Parathyroid adenoma (tissue), 2 donors: ENCODE measurements at regions not wholly inside any gene's neighbourhood (a gene's known extent, or its start where the extent isn't known, plus 50 kb on each side); places are given as distances from the start of the nearest gene placed in this dataset.
A peak's percentile ranks its signal among the peaks of the same experiment; 100 is the strongest.

Source experiments
- H2AFZ ChIP-seq: fragments of 300-600 bp; sonication (generic); one replicate; pipeline ENCODE4 v1.7.0; 2017; ENCODE audit warnings: antibody characterized with exemption, mild to moderate bottlenecking
- H3K27ac ChIP-seq: fragments of 300-600 bp; sonication (generic); one replicate; pipeline ENCODE4 v1.7.0; 2017
- H3K27me3 ChIP-seq: fragments of 300-600 bp; sonication (generic); one replicate; pipeline ENCODE4 v1.7.0; 2017; ENCODE audit warnings: low read length; ENCODE audit not compliant: control insufficient read depth, insufficient read depth
- H3K36me3 ChIP-seq: fragments of 300-600 bp; sonication (generic); one replicate; pipeline ENCODE4 v1.7.0; 2017; ENCODE audit warnings: low read length; ENCODE audit not compliant: control insufficient read depth, insufficient read depth
- H3K4me1 ChIP-seq: fragments of 300-600 bp; sonication (generic); one replicate; pipeline ENCODE4 v1.7.0; 2017; ENCODE audit warnings: control low read depth
- H3K4me2 ChIP-seq: fragments of 300-600 bp; sonication (generic); one replicate; pipeline ENCODE4 v1.7.0; 2017; ENCODE audit warnings: low read length
- H3K4me3 ChIP-seq: fragments of 300-600 bp; sonication (generic); one replicate; pipeline ENCODE4 v1.7.0; 2017; ENCODE audit warnings: low read depth, low read length
- H3K79me2 ChIP-seq: fragments of 300-600 bp; sonication (generic); one replicate; pipeline ENCODE4 v1.7.0; 2017; ENCODE audit warnings: control low read depth
- H3K9ac ChIP-seq: fragments of 300-600 bp; sonication (generic); one replicate; pipeline ENCODE4 v1.7.0; 2017; ENCODE audit warnings: mild to moderate bottlenecking
- H3K9me3 ChIP-seq: fragments of 300-600 bp; sonication (generic); one replicate; pipeline ENCODE4 v1.7.0; 2017; ENCODE audit warnings: low read length; ENCODE audit not compliant: control insufficient read depth
- TF ChIP-seq, protein P1 (sequence below): fragments of 300-600 bp; sonication (generic); IDR thresholded peaks from one replicate; pipeline ENCODE4 v1.7.0; 2017; ENCODE audit warnings: antibody characterized with exemption, mild to moderate bottlenecking
- donor health status: primary hyperparathyroidism.

DNA sequence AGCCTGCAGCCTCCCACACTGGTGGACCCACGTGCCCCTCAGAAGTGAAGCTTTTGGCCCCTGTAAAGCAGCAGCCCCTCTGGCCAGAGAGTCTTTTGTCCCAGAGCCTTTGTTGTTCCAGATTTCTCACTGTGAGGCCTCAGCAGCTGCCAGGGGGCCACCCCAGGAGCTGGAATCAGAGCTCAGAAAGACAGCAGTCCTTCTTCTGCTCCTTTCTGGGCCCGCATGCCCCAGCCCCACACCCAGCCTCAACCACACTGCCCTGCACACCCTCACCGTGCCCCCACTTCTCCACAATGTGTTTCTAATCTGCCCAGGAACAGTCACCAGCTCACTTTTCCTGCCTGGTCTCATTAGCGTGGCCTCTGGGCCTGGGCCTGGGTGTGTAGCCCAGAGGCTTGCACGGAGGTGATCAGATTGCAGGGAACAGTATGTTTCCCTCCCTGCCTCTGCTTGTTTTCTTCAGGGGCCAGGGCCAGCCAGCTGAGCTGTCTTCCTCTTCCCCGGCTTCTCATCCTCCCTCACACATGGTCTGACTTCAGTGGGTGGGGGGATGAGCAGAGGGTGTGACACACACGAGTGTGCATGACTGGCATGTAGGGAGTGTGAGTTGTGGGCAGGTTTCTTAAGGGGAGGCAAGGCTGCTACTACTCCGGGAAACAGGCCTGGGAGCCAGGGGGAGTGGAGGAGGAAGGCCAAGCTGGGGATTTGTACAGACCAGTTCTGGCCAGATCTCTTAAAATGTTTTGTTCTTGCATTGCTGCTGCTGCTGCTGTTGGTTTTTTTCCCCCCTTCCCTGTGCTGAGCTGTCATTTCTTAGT, 82.5 kb upstream of the ZNF648 start:
- peak overlapping the region; percentile 62 for H3K27ac ChIP-seq
- no peaks in the 10 kb centered on the region for H3K27me3 ChIP-seq
- no peaks in the 10 kb centered on the region for H3K79me2 ChIP-seq
- H3K9me3 ChIP-seq, result no peaks in the 10 kb centered on the region
- TF ChIP-seq, protein P1, sequence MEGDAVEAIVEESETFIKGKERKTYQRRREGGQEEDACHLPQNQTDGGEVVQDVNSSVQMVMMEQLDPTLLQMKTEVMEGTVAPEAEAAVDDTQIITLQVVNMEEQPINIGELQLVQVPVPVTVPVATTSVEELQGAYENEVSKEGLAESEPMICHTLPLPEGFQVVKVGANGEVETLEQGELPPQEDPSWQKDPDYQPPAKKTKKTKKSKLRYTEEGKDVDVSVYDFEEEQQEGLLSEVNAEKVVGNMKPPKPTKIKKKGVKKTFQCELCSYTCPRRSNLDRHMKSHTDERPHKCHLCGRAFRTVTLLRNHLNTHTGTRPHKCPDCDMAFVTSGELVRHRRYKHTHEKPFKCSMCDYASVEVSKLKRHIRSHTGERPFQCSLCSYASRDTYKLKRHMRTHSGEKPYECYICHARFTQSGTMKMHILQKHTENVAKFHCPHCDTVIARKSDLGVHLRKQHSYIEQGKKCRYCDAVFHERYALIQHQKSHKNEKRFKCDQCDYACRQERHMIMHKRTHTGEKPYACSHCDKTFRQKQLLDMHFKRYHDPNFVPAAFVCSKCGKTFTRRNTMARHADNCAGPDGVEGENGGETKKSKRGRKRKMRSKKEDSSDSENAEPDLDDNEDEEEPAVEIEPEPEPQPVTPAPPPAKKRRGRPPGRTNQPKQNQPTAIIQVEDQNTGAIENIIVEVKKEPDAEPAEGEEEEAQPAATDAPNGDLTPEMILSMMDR, result no peak
- no peak overlapping the region for H3K9ac ChIP-seq
- peaks cover 6% of the 10 kb centered on the region for H3K4me1 ChIP-seq
- H3K4me2 ChIP-seq, result no peak overlapping the region
- peak overlapping the region; percentile 84 for H2AFZ ChIP-seq
- no peaks in the 10 kb centered on the region for H3K36me3 ChIP-seq
- no peak overlapping the region for H3K4me3 ChIP-seq

DNA sequence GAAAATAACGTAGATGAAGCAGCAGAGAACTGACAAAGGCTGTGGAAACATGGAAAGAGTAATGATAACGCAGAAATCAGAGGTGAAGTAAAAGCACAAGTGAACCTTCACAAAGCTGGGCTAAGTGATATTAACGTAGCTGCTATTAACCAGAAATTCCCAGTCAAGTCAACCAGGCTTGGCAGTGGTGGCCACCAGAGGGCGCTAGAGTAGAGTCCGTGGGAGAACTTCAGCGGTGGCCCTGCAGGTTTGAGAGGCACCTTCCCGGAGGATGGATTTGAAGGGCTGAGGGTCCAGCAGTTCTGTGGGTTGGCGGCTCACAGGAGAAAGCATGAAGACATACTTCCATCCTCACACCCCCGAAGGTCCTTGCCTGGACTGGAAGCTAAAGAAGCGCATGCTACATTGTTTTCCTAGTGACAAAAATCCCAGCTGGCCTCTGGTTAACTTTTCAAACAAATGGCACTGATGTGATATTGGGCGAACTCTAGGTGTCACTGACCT, 81.7 kb upstream of the ZNF648 start:
- peak overlapping the region; percentile 62 for H3K27ac ChIP-seq

GRCh38 chr1:182142621-182143020, 81.1 kb upstream of the ZNF648 start:
- Histone ChIP-seq H3K4me2 (no peak overlapping the region), H3K27me3 (no peaks in the 10 kb centered on the region), H3K9me3 (no peaks in the 10 kb centered on the region), H3K36me3 (no peaks in the 10 kb centered on the region), H3K4me1 (peaks cover 6% of the 10 kb centered on the region), H3K9ac (no peak overlapping the region), H3K79me2 (no peaks in the 10 kb centered on the region), H3K27ac (no peak overlapping the region), H3K4me3 (no peak overlapping the region), H2AFZ (no peak overlapping the region)
- TF ChIP-seq, protein P1, result no peak

More for the DNA sequence above, 81.7 kb upstream of the ZNF648 start:
- Histone ChIP-seq H3K9me3 (no peaks in the 10 kb centered on the region), H3K27me3 (no peaks in the 10 kb centered on the region), H3K79me2 (no peaks in the 10 kb centered on the region), H3K4me1 (peaks cover 6% of the 10 kb centered on the region), H2AFZ (peak overlapping the region; percentile 84), H3K9ac (no peak overlapping the region), H3K4me2 (no peak overlapping the region), H3K36me3 (no peaks in the 10 kb centered on the region), H3K4me3 (no peak overlapping the region)
- TF ChIP-seq, protein P1, result peak; percentile 84

DNA sequence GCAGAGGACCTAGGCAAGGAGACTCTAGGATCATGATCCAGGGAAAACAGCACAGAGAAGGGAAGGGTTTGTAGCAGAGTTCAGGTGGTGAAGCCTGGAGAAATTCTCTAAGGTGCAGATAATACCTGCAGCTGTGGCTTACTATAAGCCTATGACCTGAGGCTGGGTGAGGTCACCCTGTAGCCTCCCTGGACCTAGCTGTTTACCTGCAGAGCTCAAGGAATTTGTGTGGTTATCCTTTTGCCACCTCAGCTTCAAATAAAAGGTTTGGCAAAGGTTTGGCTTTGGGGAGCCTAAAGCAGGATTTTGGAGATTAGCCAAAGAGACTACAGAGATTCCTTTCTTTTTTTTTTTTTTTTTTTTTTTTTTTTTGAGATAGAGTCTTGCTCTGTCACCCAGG, 79.5 kb upstream of the ZNF648 start:
- Histone ChIP-seq H3K9ac (no peak overlapping the region), H3K36me3 (no peaks in the 10 kb centered on the region), H3K79me2 (no peaks in the 10 kb centered on the region), H3K4me2 (no peak overlapping the region), H3K4me3 (no peak overlapping the region), H3K4me1 (peaks cover 6% of the 10 kb centered on the region), H2AFZ (no peak overlapping the region), H3K9me3 (no peaks in the 10 kb centered on the region), H3K27ac (no peak overlapping the region), H3K27me3 (no peaks in the 10 kb centered on the region)
- TF ChIP-seq, protein P1, result no peak
